HG03558 (cell line): ENCODE measurements at regions not wholly inside any gene's neighbourhood (a gene's known extent, or its start where the extent isn't known, plus 50 kb on each side); places are given as distances from the start of the nearest gene placed in this dataset.

Source experiments
- ATAC-seq: cut with Tn5 transposase; IDR thresholded peaks from one replicate; pipeline ENCODE4 v1.9.1; 2021; ENCODE audit warnings: moderate number of reproducible peaks; ENCODE audit not compliant: unreplicated experiment; ENCODE audit errors: extremely low read depth

GRCh38 chr11:112859787-112860186 lies 101.4 kb upstream of the NCAM1 start:
- ATAC-seq: no peak

- ATAC-seq: no peak
Observed at GRCh38 chr11:112861356-112861755, 99.9 kb upstream of the NCAM1 start.

DNA sequence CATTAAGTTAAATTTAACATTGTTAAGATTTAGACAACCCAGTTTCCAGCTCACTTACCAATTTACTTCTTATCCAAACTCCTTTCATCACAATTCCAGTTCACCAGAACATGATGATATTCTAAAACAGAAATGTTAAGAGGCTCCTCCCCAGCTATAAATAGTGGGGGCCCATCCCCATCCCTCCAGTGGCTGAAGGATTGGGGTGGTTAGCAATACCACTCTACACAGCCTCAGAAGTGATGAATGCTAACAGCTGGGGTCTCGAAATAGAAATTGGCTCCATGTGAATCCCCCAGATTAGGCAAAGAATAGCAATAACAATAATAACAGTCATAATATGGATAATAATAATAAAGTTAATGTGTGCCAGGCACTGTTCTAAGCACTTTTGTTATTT lies 97.9 kb upstream of the NCAM1 start:
- no peak for ATAC-seq

DNA sequence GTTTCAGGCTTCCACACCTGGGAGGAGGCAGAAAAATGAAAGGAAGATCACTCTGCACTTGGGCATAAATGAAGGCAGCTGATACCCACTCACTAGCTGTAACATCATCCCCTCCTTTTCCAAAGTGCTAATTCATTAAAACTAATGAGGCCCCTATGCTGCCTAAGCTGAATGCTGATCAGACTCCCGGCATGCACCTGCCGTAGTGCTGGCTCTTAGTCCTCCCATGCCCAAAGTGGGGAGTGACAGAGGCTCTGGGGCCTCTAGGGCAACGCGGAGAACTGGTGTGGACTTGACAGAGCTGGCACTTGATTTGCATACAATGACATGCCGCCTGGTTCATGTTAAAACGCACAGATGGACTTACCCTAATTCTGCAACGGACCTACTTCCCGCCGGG lies 96.5 kb upstream of the NCAM1 start:
- ATAC-seq: no peak

GRCh38 chr11:112871909-112872500 lies 89.2 kb upstream of the NCAM1 start:
- no peak for ATAC-seq

- no peak for ATAC-seq
Observed at GRCh38 chr11:112874980-112875379, 86.2 kb upstream of the NCAM1 start.

DNA sequence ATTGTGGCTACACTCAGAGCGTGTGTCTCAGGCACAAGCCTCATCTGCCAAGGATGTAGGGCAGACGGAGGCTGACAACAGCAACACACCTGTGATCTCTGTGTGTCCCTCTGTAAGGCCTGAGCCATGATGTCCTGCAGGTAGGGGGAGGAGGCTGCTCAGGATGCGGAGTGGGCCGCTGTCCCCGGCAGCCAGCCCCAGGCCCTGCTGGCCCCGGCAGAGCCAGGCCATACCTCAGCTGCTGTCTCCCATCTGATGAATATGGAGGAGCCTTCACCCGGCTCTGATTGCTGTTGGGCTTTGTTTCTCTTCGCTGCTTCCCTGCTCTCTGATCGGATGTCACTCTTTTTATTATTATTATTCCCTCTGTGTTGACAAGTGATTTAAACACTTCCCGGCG lies 83.6 kb upstream of the NCAM1 start:
- ATAC-seq: no peak

- ATAC-seq: no peak
Observed at GRCh38 chr11:112878033-112878601, 83.1 kb upstream of the NCAM1 start.

- no peak for ATAC-seq
Observed at GRCh38 chr11:112880495-112880894, 80.7 kb upstream of the NCAM1 start.

DNA sequence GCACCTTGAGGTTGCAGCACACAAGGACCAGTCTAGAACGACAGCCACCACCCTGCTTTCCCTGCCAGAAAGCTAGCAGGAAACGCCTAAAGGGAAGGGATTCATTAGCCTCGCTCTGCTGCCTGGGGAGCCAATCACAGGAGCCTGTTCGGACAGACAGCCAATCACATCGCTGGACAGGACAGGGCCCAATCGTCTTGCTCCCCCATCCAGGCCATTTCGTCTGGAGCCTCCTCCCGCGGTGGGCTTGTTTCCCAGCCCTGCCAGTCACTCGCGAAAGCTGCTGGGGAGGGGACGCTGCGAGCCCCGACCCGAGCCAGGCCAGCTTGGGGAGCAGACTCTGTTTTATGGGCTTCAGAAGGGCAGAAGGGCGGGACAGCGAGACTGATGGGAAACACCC lies 79.8 kb upstream of the NCAM1 start:
- no peak for ATAC-seq

DNA sequence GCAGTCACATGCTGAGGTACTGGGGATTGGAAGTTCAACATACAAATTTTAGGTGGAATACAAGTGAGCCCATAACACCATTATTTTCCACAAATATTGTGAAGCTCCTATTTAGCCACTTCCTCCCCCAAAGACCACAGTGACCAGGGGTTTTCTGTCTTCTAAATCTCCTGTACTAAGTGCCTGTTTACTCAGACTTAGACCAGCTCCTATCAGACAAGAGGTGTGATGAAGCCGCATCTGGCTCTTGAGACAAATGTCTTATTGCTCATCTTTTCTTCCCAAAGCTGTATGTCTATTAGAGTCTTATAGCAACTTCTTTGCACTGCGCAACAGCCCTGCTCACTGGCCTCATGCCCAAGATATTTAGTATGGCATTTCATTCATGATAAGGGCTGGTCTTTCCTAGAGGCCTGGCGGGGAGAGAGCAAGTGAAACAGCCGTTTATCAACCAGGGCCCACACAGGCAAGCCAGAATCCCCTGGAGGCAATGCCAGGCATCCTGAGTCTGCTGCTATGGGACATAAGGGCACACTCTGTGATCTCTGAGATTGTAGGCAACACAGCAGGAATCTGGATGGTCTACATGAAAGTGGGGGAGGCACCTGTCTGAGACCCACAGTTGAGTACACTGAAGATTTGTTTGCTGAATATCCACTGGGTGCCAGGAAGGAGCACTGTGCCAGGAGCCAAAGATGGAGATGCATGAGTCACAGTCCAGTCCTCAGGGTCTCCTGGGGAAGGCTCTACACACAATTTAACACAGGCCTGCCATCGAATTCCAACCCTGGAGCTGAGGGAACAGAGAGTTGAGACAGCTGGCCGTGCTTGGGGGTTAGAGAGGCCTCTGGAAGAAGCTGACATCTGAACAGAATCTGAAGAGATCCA lies 78.5 kb upstream of the NCAM1 start:
- ATAC-seq: no peak

- no peak for ATAC-seq
Observed at GRCh38 chr11:112884012-112884767, 77.0 kb upstream of the NCAM1 start.

DNA sequence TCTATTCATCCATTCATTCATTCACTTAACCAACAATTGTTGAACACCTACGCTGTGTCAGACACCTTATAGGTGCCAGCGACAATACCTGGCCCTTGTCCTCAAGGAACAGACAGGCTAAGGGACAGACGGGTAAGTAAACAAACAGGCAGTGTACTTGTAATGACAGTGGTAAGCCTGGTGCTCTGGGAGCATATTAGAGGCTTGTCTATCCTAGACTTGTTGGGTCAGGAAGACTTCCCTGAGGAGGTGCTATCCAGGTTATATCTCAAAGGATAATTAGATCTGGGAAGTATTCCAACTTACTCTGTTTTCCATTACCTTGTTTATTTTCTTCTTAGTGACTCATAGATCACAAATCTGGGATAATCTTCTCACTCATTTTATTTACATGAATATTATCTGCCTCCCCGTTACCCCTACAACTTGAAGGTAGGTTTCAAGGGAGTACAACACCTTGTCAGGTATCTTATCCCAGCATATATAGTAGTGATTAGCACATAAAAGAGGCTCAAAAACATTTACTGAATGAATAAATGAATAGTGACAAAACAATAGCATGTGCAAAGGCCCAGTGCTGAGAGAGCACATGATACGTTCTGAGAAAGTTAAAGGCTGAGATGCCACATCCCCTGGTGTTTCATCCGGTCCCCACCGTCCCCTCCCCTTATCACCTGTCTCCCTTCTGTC lies 75.3 kb upstream of the NCAM1 start:
- ATAC-seq: no peak

DNA sequence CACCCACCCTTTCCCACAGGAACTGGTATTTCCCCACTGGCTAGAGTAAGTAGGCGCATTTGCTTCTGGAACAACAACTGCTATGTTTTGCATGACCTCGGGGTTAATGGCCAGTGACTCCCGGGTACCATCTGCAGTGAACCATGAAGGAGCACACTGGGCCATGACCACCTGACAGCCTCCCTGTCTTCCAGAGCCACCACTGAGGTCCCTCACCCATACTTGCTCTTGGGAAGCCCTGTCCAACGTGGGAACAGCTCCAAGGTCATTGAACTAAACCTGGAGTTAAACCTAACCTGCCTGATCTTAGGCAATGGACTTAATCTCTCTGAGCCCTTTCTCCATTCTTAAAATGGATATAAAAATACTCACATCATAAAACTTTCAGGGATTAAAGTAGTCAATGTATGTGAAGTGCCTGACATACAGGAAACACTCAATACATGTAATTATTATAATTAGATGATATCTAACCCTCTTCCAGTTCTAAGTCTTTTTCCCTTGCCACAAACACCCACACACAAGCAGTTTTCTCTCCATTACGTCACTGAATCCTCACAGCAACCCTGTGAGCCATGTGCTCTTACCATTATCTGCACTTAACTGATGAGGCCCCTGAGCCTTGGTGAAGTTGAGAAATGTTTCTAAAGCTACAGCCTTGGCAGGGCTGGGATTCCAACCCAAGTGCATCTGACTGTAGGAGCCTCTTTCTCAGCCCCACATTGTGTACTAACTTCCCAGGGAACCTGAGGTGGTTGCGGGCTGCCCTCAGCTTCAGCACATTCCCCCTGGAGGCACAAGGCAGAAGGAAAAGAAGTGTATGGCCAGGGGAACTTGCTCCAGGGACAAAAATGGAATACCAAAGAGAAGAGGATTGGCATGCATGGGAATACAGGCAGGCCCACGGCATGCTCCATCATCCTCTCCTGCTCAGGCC lies 74.5 kb upstream of the NCAM1 start:
- ATAC-seq: no peak

- no peak for ATAC-seq
Observed at GRCh38 chr11:112889446-112889845, 71.8 kb upstream of the NCAM1 start.

DNA sequence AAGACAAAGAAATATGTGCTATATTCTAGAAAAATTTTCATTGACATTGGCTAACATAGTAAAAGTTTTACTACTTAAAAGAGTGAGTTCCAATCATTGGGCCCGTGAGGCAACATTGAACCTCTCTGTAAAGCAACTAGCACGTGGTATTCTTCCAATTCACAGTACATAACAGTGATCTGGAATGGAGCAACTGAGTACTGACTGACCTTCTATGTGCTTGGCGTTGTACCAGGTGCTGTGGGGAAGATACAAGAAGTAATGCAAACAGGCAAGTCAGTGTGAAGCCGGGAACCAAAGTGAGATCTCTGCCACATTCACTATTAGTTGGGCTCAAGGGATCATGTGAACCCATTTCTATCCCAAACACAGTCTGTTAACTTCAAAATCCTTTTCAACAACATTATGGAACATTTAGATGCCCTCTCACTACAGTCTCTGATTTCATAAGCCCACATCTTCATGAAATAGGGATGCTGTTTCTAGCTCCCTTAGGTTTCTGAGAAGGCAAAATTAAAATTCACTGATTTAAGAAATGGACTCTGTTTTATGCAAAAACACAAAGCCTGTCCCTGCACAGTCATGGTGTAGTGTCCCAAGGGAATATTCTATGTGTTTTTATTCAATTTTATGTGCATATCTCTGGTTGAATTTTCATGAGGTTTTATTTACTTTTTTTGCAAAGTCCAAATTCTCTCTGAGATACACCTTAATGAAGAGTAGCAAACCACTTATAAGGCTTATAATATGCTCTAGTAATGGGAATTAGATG lies 61.8 kb upstream of the NCAM1 start:
- ATAC-seq: no peak

DNA sequence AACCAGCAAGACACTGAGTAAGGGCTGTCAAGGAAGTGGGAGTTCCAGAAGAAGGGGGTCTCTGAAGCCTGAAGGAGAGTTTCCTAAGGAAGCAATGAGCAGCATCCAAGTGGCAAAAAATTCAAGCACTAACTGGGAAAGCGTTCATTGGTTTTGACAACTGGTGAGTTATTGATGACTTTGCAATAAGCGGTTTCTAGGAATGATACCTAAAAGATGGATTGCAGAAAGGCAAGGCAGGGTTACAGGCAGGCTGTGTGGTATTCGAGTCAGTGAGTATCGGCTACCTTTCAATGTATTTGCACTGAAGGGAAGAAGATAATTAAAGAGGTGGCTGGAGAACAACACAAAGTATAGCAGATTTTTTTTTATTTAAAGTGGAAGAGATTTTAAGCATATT lies 59.3 kb upstream of the NCAM1 start:
- no peak for ATAC-seq

GRCh38 chr11:112902361-112903011 lies 58.7 kb upstream of the NCAM1 start:
- ATAC-seq: no peak
